ENCODE measurements at regions not wholly inside any gene's neighbourhood (a gene's known extent, or its start where the extent isn't known, plus 50 kb on each side); places are given as distances from the start of the nearest gene placed in this dataset.
A peak's percentile ranks its signal among the peaks of the same experiment; 100 is the strongest.

DNA sequence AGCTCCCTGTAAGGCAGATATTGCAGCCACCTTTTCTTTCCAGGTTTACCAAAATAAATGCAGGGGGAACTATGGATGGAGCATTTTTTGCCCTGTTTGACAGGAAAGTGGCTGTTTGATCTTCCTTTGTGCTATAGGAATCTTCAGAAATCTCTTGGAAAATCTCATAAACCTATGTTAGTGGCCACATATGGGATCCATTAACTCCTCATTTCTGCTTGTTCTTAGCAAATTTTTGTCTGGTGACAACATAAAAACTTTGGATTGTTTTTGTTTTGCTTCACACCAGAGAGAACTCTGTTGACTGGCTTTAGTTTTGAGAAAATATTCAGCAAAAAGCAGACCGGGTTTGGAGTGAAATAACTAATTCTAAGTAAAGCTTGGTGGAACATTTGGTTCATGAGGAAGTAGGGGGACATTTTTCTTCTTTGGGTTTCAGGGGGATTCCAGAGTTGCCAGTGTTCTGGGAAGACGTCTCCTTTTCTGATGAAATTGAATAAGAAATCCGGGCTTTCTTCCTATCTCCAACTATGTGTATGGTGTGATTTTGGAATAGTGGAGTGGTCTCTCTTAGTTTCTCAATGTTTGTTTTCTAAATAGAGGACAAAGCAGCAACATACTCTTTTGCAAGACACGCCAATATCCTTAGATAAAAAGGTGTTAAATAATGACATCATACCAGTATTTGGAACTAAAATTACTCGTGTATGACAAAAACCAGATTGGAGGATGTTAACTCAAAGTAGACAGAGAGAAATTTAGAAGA, 174.4 kb downstream of the ICOS start:
- DNase-seq: no peak

DNA sequence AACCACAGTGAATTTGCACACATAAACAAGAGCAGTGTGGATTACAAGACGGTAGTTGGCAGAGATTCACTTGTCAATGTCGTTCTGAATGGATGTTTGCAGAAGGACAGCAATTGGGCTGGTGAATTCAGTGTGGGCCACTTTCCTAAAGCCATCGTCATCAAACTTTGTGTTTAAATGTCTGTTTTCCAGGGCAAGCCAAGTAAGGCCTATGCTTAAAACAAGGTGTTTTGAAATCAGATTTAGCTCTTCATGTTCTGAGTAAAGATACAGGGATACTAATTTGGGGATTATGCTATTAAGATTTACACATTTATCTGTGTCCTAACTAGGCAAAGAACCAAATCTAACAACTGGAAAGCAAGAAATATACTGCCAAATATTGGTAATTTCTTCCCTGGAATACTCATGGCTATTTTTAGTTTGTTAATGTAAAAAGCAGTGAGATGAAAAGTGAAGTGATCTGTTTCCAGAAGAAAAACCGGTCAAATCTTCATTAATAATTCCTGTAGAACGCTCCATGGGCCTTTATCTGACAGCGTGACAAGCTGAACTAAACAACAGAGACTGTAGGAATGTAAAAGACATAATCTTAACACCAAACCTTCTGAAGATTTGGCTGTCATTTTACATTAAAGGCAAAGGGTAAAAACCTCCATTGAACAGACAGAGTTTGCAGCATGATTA, 175.7 kb downstream of the ICOS start:
- no peak for DNase-seq

DNA sequence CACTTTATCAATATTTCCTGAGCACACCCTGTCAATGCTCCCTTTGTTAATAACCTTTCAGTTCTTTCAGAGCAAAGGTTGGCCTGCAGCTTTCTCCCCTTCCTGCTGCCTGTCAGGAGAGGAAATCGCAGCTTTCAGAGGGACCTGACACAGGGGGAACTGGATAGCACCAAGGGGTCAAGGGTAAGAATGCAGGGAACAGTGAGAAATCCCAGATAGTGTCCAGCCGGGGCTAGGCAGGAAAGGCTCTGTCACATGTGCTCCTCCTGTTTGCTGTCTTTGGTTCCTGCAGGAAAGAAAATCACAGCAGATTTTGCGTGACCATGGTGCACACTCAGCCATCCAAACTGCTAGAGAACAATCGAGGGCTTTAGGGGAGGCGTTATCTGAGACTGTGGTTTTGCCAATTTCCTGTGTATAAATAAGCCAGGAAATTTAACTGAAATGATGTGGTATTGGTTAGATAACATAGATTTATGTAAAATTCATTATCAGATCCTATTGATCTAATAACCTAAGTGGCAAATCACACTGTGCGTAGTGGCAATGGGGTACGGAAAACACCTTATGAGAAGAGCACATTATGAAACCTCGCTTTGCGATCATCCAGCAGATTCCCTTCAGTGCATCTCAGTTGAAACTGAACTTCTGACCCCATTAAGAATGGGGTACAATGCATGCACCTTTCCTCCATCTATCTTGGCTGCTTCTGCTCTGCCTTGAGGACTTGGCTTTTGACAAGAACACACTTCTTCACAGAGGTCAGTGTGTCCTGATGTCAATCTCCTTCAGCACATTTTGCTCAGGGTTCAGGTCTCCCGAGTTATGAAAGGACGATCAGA, 178.0 kb downstream of the ICOS start:
- DNase-seq: no peak

DNA sequence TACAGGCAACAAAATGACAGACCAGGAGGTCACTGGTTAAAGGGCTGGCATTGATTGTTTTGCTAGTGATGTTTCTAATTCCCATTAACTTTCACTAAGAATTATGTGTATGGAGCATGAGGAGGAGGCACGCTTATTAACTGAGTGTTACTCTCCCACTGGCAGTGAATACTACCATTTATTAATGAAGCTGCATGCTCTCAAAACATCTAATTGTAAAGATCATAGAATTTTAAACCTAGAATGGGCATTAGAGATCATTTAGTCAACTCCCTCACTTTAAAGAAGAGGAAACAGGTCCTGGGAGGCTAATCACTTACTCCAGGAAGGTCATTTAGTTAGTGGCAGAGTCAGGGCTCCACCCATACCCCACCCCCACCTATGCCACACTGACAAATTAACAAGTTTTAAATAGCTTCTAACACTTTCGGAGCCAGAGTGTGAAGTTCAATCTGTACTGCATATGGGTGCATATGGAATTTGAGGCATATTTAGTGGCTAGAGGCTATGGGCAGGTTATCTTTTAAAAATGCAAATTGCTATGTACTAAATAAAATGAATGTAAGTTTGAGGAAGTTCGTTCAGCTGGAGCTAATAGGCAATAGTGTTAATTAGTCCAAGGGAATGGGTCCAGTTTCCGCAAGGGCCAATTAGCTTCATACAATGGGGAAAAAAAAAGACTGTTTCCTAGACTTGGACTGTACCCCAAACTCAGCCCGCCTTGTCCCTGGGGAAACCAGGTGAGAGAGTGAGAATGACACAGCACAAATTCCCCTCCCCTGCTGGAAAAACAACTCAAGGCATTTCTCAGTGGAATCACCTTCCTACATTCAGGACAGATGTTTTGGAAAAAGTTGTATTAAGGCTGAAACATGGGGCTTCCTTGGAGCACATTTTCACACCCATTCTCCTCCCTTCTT, 178.8 kb downstream of the ICOS start:
- DNase-seq: no peak

DNA sequence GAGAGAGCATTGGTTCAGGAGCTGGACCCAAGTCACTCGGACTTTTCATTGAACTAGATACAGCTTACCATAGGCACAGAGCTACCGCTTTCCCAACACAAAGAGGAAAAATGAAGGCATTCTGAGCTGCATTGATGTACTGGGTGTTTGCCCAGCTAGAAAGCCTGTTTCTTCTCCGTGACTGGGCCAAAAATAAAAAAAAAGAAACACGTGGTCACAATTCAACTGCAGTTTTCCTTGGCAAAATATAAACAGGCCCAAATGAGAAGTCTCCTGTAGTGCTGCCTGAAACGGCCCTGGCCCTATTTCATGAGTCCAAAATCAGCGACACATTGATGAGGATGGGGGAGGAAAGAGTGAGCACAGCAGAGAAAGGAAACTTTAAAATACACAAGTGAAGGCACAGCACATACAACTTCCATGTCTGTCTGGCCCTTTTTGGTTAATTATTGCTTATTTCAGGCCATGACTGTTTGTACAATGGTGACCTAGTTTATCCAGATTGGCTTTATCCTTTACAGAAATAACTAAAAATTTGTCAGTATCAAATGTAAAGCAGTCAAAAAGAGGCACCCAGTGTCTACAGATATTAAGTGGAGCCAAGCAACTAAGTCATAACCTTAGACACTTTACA, 179.7 kb downstream of the ICOS start:
- no peak for DNase-seq

DNA sequence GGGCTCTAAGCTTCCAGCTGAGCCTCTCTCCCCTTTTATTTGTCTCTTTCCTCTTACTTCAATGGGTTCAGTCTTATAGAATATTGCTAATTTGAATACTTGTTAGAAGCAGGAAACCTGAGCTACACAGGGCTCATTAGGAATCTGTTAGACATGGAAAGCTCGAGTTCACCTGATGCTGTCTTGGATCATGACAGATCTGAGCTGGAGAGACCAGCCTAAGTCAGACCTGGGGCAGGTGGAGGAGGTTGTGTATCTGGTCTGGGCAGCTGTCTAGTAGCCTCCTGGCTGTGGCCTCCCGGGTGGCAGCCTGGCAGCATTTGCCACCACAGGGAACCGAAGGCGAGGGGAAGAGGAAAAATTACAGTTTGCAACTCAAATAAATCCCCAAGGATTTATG, 185.9 kb downstream of the ICOS start:
- DNase-seq: no peak

DNA sequence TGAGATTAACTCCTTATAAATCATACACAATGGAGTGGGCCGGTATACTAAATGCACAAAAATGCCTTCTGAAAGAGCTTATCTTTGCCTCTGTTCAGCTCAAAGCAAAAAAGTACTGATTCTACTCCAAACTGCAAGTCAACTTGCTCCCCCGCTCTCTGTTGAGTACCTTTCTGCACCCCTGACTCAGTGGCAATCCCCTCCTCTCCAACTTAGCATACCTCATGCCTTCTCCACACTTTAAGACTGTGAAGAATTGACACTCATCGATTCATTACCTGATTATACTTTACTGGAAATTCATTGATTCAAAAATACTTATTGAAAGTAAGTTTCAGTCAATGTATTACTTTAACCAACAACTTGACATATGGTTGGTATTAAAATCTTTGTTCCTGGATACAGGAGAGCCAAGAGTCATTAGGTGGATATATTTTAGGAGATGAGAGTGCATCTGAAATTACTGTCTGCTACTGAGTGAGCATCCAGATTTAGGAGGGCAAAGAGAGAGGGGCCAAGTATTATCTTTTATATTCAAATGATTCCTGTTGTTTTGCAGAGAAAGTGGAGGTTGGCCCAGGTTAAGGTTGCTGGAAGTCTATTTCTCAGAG, 187.7 kb downstream of the ICOS start:
- no peak for DNase-seq

DNA sequence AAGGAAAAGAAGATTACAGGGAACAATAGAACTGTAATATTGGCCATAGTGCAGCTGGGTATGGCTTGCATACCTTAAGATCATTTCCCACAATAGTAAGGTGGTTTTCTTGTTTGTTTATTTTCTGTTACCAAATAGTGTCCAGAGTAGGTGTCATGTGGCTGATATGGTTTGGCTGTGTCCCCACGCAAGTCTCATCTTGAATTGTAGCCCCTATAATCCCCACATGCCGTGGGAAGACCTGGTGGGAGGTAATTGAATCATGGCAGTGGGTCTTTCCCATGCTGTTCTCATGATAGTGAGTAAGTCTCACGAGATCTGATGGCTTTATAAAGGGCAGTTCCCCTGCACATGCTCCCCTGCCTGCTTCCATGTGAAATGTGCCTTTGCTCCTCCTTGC, 190.1 kb downstream of the ICOS start:
- no peak for DNase-seq

DNA sequence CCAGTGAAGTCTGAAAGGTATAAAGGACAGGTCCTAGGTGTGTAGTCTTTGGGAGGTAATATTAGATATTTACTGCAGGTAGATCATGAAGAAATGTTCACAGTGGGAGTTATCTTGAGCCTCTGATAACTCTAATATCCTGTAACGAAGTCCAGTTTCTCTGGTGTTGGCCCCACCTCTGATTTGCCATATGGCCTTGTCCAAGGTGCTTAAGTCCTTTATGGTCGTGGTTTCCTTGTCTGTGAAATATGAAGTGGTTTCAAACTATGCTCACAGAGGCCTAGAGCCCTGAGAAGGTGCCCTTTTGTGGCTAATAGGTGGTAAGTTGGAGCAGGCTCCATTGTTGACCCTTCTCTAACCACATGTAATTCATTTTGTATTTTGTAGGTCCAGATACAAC, 190.7 kb downstream of the ICOS start:
- DNase-seq: no peak

DNA sequence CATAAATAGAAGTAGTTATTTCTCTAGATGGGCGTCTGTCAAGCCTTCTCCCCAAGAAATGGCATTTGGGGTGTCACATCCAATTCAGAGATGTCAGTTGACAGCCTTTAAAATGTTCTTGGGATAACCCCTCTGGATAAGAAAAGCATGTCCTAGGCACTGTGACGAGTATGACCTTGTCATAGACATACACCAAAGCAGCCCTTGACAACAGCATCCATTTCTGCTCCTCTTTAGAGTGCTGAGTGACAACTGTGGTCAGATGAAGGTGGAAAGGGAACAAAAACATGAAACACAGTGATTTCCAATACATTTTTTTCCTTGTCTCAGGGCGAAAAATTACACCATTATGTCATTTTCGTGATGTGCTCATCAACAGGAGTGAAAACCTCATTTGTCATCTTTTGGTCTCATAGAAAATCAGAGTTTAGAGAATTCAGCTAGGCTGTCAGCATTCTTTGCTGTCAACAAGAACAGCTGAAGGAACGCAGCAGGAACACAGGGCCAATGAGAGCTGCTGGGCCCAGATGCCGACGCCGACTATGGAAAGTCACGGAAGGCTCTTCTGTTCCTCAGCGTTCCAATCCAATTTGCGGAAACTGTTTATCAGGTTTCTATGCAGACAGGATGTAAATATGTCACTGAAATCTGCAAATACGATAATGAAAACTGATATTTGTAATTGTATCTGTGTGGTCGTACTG, 193.2 kb downstream of the ICOS start:
- DNase-seq: no peak

DNA sequence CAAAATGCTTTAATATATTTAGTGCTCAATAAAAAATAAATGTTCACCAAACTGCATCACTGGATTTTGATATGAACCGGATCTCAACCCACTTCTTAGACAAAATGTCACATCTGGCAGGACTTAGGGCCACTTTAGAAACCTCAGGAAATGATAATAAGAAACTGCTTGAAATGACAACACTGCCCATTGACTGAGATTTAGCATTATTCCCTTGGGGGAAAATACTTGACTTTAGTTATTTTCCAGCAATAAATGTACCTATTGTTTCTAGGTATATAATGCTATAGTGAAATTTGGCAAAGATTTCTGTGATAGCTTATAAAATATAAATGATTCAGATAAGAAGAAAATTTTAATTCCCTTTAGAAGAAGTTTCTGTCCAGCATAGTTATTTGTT, 195.1 kb downstream of the ICOS start:
- DNase-seq: no peak

DNA sequence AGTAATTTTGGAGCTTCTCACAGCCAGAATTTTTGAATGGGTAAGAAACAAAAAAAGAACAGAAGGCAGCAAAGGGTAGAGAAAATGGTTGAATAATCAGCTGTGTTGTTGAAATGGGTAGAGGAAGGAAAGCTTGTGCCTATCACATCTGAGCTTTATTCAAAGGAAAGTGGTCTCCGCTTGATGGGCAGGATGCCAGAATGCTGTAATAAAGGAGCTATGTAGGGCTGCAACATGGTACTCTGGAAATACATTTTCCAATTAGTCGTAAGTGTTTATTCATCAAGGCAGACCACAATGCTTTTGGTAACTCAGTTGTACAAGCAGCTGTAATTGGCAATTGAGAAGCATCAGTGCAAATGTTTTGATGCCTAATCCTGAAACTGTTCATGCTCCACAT, 196.9 kb downstream of the ICOS start:
- DNase-seq: peak; percentile 79

DNA sequence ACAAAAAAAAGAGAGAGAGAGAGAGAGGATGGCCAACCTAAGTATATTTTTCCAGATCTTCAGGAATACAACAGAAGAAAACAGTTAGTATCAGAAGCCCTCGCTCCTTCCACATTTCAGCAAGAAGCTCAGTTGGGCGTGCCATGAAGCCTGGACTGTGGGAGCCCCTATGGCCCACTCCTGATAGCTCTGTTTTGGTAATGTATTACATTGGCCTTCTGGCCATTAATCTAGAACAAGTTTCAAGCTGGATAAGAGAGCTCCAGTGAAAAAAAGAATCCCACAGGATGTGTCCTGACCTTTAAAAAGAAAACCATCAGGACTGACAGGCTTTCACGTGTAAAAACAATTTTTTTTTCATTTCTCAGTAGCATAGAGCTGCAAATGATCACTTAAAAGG, 197.9 kb downstream of the ICOS start:
- no peak for DNase-seq

DNA sequence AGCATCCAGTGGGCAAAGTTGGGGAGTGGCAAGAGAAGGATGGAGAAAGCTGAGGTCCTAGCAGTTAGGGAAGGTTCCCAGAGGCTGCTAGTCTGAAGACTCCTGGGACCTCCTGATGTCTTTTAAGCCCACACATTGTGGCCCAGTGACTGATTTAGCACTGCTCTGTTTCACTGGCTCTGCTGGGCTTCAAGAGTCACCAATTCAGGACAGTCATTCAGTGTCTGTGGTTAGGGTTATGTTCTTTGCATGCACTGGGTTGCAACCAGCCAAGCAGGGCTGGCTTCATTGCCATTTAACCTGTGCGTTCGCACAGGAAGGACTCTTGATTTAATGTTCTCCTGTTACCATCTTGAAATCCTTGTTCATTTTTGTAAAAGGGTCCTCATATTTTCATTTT, 199.2 kb downstream of the ICOS start:
- no peak for DNase-seq

DNA sequence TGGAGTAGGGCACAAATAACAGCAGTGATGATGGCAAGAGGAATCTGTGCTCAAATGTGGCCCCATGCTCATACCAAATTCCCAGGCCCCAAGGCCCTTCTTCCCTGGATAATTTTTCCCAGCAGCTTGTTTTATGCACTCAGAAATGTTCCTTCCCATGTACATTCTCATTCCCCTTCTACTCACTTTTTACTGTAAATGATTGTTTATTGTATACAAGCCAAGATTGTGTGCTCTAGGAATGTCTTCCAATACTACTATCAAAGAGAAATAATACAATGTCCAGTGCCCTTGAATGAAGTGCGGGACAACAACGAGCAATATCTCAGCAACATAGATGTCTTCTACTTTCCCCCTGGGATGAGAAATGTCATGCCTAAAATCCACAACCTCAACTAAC, 201.6 kb downstream of the ICOS start:
- DNase-seq: no peak

DNA sequence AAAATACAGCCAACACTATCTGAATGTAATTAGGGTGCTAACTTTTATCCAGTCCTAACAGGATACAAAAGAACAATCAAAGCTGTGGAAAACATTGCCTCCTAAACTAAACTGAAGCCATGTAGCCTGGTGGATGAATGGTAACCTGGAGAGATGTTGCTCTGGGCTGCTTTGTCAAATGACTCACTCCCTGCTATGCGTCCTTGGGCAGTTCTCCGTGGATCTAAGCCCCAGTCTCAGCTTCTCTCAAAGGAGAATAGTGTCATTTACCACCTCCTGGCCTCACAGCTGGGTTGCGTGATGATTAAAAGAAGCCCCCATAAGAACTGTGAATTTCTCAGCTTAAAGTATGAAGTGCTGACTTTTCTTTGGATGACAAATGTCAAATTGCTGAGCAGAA, 203.7 kb downstream of the ICOS start:
- no peak for DNase-seq

DNA sequence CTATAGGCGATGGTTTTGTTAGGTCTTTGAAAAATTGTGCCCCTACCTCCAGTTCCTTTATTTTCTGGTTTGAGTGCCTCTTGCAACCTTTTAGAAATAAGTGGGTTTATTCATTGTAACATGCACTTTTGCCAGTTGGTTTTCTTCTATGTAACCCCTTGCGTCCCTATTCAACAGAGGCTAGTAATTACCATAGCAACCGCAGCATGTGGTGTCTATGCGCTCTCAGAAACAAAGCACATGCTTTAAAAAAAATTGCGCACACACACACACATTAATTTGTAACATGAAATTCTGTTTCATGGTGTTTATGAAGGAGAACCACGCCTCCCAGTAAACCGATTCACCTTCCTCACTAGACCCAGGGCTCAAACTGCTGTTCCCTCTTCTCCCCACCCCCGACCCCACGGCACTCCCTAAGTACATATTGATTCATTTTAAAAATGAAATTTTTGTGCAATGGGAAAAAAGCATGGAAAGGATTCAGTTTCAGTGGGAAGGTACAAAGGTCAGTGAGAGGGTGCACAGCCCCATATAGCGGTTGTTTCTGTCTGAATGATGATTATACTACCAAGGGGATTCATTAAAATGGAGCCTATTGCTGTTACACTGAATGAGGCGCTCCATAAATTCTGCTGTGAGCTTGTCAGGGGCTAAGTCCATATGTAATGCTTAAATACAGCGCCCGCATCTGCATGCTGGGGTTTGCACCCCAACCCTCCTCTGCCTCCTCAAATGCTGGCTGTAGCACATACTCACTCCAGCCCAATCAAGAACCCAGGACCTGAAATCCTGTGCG, 206.9 kb downstream of the ICOS start:
- no peak for DNase-seq

DNA sequence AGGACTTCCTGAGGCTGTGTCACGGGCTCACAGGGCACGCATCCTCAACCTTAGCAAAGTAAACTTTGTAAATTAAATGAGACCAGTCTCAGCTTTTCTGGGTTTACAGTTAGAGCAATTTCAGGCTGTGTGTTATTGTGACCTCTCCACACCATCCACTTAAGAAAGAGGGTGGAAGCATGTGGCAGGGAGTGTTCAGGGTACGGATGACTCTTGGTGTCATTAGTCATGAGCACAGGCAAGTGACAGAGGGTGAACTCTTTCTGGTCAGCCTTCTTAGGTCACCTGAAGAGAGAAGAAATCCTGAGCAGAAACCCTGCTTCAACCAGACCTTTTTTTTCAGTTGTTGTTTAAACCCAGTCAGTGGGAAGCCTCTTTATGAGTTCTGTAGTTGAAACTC, 207.9 kb downstream of the ICOS start:
- no peak for DNase-seq

DNA sequence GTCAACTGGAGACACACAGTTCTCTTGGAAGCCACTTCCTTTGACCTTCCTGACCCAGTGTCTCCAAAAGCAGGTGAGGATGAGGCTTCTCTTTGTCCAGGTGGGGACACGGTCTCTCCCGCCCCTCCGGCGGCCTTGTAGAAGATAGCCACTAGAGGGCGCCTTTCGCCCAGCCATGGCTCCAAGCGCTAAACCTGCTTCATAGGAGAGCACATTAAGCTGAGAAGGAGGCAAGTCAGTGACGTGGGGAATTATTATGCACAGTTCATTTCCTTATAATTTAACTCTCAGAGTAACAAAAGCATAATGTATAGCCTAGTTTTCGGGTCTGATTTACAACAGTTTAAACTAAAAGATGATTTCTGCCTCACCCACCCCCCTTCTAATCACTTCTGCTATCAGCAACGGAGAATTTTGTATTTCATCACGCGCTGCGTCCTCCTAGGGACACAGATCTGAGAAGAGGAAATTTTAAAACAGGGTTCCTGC, 208.7 kb downstream of the ICOS start:
- peak; percentile 70 for DNase-seq

DNA sequence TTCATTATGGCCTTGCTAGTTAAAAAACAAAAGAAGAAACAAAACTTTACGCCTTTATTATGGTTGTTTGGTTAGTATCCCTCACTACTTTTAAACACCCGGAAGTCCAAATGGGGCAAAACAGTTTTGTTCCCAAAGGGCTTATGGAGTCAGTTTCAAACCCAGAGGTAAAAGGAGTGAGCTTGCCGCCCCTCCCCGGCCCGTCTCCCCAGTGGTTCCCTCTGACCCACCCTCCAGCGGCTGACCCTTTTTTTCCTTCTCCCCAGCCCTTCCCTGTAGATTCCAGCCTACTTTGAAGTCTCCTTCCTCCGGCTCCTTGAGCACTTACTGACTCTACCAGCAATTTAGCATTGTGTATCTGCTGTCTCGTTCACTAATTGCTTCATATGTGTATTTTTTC, 209.2 kb downstream of the ICOS start:
- no peak for DNase-seq

All from NCI-H2107 (cell line).